Astrocyte (in vitro differentiated cells and primary cell): ENCODE measurements at regions not wholly inside any gene's neighbourhood (a gene's known extent, or its start where the extent isn't known, plus 50 kb on each side); places are given as distances from the start of the nearest gene placed in this dataset.

Experiments used
- EZH2 ChIP-seq: IDR thresholded peaks from 2 replicates; pipeline ENCODE4 v1.6.1; 2012; ENCODE audit warnings: mild to moderate bottlenecking, low read length, inconsistent platforms; ENCODE audit not compliant: insufficient read depth
- TF ChIP-seq, protein P1 (sequence below): IDR thresholded peaks from 2 replicates; pipeline ENCODE4 v1.5.1; 2011; ENCODE audit warnings: low read depth, mild to moderate bottlenecking, inconsistent platforms, low read length, moderate library complexity; ENCODE audit not compliant: insufficient read depth

DNA sequence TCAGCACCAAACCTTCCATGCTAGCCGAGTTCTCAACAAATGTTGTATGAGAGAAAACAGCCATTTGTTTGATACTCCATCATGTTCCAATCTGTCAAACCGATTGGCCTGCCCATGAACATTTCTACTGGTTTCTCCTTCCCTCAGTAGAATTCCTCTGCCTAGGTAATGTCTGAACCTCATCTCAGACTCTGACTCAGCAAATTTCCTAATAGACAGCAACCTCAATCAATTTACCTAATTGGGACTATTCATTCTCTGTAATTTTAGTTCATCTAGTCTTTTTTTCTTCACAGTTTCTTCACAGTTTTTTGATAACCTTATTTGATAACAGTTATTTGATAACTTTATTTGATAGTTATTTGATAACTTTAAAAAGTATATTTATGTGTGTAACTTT, 585.1 kb downstream of the DNAJB9 start:
- TF ChIP-seq, protein P1, sequence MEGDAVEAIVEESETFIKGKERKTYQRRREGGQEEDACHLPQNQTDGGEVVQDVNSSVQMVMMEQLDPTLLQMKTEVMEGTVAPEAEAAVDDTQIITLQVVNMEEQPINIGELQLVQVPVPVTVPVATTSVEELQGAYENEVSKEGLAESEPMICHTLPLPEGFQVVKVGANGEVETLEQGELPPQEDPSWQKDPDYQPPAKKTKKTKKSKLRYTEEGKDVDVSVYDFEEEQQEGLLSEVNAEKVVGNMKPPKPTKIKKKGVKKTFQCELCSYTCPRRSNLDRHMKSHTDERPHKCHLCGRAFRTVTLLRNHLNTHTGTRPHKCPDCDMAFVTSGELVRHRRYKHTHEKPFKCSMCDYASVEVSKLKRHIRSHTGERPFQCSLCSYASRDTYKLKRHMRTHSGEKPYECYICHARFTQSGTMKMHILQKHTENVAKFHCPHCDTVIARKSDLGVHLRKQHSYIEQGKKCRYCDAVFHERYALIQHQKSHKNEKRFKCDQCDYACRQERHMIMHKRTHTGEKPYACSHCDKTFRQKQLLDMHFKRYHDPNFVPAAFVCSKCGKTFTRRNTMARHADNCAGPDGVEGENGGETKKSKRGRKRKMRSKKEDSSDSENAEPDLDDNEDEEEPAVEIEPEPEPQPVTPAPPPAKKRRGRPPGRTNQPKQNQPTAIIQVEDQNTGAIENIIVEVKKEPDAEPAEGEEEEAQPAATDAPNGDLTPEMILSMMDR, result no peak
- no peak for TF ChIP-seq EZH2
